ELF-1 (cell line): ENCODE measurements at regions not wholly inside any gene's neighbourhood (a gene's known extent, or its start where the extent isn't known, plus 50 kb on each side); places are given as distances from the start of the nearest gene placed in this dataset.
A peak's percentile ranks its signal among the peaks of the same experiment; 100 is the strongest.
"Not testable (repeated sequence)": the region's sequence is repeated elsewhere in the genome, so short reads cannot be mapped to it uniquely, and the experiment has no call there.

Experiments
- DNase-seq: peaks from one replicate; pipeline ENCODE4 v3.0.0-alpha.2; 2016; ENCODE audit warnings: low read depth, low spot score

DNA sequence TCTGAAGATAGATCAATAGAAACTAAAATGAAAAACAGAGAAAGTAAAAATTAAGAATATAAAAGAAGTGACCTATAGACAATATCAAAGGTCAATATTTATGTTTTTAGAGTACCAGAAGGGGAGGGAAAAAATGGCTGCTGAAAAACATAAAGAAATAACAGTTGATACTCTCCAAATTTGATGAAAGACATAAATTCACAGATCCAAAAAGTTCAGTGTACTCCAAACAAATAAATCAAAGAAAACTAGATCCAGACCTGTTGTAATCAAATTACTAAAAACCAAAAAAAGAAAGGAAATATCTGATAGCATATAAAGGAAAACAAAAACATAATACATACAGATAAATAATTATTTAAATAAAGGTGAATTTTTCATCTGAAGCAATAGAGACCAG lies 1689.1 kb upstream of the TMEFF2 start:
- no peak for DNase-seq

DNA sequence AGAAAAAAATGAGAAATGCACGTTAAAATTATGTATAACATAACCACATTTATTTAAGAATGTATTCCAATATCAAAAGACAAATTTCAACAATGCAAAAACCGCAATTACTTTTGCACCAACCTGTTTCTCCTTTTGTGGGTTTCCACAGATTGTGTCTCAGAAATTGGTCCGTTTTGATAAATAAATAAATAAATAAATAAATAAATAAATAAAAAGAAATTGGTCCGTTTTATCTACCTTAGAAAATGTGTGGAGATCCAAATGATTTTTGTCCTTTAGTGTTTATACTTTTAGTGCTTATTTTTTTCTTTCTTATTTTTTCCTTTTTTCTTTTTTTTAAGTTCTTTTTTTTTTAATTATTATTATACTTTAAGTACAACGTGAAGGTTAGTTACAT lies 1682.2 kb upstream of the TMEFF2 start:
- no peak for DNase-seq

DNA sequence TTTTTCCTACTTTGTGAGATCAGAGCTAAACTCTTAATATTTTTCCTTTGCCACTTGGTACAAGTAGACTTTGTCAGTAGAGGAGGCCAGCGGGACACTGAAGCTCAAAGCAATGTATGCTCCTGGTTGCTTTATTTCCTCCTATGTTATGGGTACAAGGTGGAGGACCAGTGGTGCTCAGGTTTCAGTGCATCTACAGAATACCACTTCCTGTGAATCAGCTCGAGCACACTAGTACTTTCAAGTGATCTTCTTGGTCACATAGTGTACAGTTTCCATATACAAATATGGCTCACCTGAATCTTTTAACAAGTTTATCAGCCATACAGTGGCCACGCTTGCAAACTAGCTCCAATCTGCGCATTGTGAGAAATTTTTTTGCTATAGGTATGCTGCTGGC lies 1674.8 kb upstream of the TMEFF2 start:
- DNase-seq: no peak

DNA sequence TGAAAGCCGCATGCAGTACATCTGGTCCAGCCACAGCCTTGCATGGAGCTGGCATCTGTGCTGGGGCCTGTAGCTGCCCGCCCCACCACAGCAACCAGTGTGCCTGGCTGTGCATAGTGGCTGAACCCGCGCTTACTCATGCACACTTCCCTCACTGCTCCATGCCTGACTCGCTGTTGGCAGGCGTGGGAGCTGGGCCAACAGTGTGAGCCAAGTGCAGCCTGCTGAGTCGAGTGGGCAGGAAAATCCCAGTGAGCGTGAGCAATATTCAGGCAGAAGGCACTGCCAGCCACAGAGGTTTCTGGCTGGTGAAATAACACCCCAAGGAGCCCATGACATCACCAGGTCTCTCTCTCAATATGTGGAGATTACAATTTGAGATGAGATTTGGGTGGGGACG lies 1674.1 kb upstream of the TMEFF2 start:
- no peak for DNase-seq

DNA sequence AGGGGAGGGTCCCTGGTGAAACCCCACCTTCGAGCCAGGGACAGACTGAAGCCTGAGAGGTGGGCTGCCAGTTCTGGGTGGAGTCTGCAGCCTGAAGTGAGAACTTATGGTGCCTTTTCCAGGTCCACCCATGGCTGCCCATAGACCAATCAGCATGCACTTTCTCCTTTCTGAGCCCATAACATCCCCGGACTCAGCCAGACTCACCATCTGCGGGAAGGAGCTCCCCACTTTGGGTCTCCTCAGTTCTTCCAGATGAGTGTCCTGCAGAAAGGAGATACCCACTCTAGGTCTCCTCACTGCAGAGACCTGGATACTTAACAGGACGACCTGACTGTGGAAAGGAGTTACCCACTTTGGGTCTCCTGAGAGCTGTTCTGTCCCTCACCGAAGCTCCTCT lies 1673.4 kb upstream of the TMEFF2 start:
- DNase-seq: no peak

DNA sequence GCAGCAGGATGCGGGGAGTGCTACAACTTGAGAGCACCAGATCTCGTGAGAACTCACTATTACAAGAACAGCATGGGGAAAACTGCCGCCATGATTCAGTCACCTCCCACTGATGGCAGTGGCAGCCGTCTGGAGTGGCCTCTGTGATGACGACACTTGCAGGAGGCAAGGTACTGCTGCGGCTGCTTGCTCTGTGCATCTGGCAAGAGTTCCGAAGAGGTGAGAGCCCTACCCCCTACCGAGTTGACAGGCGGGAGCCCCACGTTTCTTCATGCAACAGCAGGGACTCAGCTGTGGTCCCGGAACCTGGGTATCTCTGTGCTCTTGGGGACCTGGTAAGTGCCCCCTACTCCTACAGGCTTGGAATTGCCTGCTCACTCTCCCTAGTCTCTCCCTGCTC lies 1672.7 kb upstream of the TMEFF2 start:
- no peak for DNase-seq

DNA sequence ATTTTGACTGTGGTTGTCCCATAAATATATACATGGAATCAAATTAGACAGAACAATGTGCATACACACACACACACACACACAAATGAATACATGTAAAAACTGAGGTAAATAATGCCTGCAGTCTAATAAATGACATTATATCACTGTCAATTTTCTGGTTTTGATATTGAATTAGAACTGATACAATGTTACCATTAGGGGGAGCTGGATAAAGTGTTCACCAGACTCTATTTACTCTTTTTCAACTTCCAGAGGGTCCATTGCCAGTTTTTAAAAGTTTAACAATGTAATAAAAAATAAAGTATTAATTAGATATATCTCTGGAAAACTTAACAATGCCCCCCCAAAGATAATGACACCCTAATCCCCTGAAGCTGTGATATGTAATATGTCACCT lies 1666.8 kb upstream of the TMEFF2 start:
- no peak for DNase-seq

DNA sequence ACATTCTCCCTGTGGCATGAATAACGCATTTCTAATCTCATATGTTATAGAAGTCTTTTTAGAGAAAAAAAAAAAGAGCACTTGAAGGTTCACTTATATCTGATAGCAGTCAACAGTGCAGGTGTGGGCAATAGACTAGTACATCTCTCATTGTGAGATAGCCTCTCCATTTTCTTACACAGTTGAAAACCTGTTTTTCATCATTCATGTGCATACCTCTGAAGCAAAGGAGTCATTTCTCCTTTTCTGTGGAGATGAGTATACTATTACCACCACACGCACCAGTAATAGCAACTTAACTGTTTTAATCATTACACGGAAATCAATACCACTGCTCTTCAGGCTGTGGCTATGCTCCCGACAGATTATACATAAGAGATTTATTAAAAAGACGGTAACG lies 1653.3 kb upstream of the TMEFF2 start:
- DNase-seq: no peak

DNA sequence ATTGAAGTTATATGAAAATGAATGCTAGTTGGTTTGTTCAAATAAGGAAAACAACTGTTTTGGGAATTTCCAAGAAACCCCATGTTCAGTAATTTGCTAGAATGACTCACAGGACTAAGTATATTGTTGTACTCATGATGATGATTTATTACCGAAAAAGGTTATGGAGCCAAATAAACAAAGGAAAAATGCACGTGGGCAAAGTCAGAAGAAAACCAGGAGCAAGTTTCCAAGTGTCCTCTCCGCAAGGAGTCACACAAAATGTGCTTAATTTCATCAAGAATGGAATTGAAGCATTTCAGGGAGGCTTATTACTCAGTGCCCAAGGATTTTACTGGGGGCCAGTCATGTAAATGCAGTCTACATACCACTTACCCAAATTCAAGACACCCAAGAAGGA lies 1652.4 kb upstream of the TMEFF2 start:
- no peak for DNase-seq

DNA sequence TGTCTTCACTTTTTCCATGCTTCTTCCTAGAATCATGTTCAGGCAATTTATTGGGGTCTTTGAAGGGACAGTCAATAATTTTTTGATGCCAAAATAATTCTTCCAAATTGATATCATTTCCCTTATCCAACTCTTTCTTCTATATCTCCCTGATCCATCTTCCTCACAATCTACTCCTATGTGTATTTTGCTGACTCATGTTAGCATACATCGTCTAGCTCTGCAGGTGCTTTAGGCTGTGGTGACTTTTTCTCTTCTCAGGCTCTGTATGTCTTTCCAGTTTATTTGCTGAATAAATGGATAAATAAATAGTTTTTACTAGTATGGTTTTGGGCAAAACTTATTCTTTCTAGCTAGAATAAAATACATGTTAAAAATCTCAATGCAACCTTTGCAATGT lies 1650.9 kb upstream of the TMEFF2 start:
- no peak for DNase-seq

DNA sequence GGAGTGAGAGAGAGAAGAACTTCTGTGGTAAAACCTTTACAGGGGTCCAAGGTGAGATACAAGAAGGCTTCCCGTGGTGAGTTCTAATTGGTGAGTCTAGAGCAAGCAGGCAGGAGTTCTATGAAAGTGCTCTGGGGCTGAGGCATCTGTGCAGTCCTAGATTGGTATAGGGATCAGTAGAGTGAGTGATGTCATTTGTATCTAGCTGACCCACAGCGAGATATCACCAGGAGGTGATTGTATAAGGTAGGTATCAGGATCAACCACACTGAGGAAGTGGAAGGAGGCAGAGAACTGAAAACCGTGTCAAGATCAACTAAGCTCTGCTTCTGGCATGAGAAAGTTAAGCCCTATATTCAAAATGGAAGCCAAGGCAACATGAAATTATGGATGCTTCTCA lies 1648.9 kb upstream of the TMEFF2 start:
- DNase-seq: no peak

DNA sequence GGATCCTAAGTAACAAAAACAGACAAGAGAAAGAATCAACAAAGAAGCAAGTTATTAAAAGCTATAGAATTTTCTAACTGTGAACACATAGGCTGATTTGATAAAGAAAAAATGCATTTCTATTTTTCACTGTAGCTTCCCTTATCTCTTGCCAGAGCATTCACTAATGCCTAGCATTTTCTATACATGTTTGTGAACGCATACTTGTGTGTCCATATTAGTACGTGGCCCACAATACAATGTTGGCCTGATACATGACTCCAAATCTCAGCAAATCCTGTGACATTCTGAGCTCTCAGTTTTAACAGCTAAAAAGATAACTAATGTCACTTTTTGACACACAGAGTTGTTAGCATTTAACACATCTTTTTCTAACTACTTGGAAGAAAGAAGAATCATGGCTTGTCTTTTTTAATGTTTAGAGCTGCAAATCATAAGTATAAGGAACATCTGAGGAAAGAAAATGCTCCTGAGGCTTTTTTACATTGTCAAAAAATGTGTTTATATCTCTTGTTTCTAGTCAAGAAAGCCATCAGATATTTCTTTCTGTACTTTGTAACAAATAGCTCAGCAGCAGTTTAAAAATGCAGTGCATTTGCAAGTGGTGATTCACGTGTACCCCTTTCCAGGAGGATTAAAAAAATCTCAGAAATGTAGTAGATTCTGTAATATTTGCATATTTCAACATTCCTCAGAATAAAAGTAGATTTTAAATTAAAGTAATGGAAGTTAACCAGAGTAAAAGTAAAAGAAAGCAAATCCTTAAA lies 1646.8 kb upstream of the TMEFF2 start:
- no peak for DNase-seq

DNA sequence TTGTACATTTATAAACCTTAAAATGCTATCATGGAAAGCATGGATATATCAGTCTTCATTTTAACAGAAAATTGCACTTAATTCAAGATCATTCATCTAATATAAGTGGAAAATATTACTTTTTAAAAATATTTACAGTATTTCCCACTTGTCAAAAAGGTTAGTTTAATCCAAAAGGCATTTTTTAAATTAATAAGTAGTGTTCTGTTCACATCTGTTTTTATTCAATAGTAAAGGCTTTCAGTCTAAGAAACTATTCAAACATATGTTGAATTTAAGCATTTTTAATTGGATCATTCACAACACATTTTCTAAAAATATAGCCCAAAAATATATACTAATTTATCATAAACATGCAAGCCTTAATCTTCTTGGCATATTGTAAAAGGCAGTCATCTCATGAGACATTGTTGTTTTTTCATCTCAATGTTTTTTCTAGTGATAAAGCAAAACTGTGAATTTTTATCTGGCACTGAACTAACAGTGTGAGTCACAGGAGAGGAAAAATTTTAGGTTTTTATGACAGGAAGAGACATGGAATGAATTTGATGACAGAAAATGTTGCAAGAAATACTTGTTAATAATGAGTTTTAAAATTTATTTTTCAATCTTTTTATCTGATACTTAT lies 1642.5 kb upstream of the TMEFF2 start:
- no peak for DNase-seq

DNA sequence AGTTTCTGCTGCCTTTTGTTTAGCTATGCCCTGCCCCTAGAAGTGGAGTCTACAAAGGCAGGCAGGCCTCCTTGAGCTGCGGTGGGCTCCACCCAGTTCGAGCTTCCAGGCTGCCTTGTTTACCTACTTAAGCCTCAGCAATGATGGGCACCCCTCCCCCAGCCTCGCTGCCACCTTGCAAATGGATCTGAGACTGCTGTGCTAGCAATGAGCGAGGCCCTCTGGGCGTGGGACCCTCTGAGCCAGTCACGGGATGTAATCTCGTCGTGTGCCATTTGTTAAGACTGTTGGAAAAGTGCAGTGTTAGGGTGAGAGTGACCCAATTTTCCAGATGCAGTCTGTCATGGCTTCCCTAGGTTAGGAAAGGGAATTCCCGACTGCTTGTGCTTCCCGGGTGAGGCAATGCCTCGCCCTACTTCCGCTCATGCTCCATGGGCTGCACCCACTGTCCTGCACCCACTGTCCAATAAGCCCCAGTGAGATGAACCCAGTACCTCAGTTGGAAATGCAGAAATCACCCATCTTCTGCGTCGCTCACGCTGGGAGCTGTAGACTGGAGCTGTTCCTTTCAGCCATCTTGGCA lies 1641.8 kb upstream of the TMEFF2 start:
- peak; percentile 19 for DNase-seq

DNA sequence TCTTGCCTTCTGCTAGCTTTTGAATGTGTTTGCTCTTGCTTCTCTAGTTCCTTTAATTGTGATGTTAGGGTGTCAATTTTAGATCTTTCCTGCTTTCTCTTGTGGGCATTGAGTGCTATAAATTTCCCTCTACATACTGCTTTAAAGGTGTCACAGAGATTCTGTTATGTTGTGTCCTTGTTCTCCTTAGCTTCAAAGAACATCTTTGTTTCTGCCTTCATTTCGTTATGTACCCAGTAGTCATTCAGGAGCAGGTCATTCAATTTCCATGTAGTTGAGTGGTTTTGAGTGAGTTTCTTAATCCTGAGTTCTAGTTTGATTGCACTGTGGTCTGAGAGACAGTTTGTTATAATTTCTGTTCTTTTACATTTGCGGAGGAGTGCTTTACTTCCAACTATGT lies 1639.2 kb upstream of the TMEFF2 start:
- DNase-seq: not testable (repeated sequence)

DNA sequence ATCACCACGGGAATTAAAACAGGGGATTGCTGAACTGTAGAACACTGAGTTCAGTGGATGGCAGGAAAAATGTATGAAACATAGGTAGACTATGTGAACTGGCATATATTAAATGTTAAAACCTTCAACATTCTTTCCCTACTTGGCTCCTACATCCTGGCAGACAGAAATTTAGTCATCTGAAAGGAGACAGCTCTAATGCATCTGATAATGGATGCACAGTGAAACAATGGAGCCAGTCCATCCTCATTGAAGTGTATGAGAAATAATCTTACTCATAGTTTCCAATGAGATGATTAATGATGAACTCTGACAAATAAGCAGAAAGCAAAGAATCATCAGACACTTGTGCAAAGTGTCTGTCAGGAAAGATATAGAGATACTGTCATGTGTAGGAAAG lies 1629.7 kb upstream of the TMEFF2 start:
- DNase-seq: no peak

DNA sequence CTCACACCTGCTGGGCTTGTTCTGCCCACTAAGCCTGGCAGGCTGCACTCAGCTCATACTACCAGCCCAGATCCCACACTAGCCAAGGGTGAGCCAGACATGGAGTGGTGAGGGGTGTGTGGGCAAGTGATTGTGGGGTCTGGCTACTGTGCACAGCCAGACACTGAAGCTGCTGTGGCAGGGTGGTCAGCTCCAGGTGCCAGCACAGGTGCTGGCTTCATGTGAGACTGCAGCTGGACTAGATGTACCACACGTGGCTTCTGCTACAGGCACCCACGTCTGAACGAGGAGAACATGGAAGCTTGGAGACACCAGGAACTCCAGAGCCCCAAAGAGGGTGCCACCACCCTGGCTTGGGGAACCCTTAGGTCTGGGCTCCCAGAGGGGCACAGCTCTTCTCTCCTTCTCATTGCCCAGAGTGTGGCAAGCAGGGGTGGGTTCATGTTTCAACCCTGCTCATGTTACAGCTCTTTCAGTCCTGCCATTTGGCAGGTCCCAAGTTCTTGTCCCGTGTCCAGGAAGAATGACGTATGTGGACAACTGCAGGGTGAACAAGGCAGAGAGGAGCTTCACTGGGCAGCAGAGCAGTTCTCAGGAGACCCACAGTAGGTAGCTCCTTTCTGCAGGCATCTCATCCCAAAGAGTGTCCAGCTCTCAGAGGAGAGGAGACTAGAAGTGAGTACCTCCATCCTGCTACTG lies 1624.2 kb upstream of the TMEFF2 start:
- DNase-seq: no peak

DNA sequence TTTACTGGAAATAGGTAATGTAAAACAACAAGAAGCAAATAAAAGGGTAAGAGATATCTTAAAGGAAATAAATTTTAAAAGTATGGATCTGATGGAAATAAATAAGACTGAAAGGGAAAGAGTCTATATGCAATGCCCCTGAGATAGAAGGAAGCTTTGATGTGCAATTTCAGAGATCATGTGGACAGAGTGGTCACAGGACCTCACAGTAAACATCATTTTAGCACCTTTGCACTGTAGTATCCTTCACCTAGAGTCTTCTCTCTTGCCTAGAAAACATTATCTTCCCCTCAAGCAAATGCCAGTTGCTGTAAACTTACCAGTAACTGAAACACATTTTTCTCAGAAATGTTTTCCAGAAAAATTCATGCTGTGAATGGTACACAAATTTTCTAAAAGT lies 1621.3 kb upstream of the TMEFF2 start:
- no peak for DNase-seq

DNA sequence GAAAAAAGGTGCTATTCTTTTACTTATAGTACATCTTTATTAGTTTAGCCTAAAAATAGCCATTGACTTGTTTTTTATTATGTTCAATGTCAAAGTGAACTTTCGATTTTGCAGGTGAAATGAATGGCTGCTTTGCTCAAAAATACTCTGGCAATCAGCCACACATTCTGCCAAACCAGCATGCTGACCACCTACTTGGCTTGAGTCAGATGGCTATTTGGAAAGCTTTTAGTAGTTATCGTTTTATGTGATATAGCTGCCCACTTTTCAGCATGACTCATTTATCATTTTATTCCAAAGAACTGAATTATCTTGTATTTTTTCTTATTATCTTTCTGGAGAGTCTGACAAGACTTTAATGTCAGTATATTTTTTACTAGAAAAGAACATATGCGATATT lies 1615.8 kb upstream of the TMEFF2 start:
- no peak for DNase-seq

DNA sequence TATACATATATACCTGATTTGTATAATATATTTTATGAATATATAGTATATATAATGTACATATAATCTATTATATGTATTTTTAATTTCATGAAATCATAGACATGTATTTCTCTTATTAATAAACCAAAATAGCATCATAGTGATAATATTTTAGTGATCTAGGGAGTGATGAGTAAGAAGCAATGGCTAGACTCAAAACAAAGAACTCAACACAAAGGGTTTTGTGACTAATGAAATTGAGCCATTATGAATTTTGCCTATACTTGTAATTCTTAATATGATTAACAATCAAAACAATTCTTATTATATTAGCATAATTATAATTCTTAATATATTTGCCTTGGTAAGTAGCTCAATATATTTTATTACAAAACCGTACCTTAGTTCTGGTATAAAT lies 1614.1 kb upstream of the TMEFF2 start:
- no peak for DNase-seq

DNA sequence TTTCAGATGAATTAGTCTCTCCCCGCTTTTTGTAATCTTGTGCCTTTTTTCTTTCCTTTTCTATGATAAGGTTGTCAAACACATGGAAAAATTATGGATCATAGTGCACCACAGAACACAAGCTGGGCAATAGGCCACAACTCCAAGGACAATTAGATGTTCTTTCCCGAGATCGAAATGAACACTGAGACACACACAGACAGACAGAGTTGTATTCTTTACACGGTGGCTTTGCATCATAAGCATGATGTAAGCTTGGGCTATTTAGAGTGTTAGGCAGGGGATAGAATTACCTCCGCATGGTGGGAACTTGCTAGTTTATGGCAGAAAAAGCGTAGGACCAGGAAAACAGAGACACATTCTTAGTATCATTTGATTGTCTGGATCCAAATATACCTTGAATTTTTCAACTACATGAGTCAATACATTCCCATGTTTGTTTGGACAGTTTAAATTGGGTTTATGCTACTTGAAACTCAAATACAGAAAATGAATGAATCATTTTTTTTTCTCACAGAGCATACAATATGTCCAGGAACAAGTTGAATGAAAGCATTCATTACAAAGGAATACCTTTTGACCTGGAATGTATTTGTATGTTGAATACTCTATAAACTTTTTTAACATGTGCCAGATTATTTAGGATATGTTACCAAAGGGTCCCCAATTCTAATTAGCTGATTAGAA lies 1611.5 kb upstream of the TMEFF2 start:
- no peak for DNase-seq

DNA sequence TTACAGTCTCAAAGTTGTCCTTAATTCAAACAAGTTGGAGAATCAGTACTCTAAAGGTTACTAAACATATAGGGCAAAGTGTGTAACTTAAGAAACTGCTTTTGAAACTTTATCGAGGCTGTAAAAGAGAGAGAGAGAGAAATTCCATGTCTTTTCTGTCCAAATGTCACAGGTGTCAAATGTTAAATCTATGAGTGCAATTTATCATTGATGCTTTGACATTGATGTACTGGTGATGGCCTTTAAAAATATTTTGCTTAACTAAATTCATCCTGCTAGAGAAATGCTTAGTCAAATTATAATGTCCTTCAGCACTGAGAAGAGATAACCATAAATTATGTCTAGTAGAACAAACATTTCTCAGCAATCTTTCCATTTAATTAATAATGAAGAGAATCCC lies 1602.1 kb upstream of the TMEFF2 start:
- DNase-seq: no peak
